PC-3 (cell line): ENCODE measurements at regions not wholly inside any gene's neighbourhood (a gene's known extent, or its start where the extent isn't known, plus 50 kb on each side); places are given as distances from the start of the nearest gene placed in this dataset.

Source experiments
- ATAC-seq: fragments of 200-7000 bp; cut with Tn5 transposase; 2 replicates; pipeline ENCODE4 v1.9.1; 2020; ENCODE audit warnings: mild to moderate bottlenecking, moderate library complexity
- BruUV-seq: library from RNA; stranded (reverse); fragments of 400-500 nt; replicated peaks from 2 replicates; lab custom pipeline; 2021; lab: Mats Ljungman, UMichigan
- CTCF ChIA-PET: fragments of 300-600 bp; sonication (Branson Sonifier 250); formaldehyde crosslinking; loops from one replicate; lab custom pipeline; 2022; ENCODE audit warnings: antibody characterized with exemption; lab: Charles Lee
- POLR2A ChIA-PET: fragments of 300-600 bp; sonication (Branson Sonifier 250); formaldehyde crosslinking; loops from one replicate; lab custom pipeline; 2022; ENCODE audit warnings: antibody characterized with exemption; ENCODE audit not compliant: unreplicated experiment; lab: Charles Lee
- DNase-seq: peaks from one replicate; pipeline ENCODE4 v3.0.0-alpha.2; 2015
- H2AFZ ChIP-seq: fragments of 300-600 bp; sonication (generic); 2 replicates; pipeline ENCODE4 v1.6.0; 2016; ENCODE audit warnings: antibody characterized with exemption, low read length
- H3F3A ChIP-seq: fragments of 300-600 bp; sonication (generic); one replicate; pipeline ENCODE4 v1.6.0; 2017; ENCODE audit warnings: antibody characterized with exemption, low read length, control low read depth, mild to moderate bottlenecking; ENCODE audit not compliant: unreplicated experiment
- H3K27ac ChIP-seq: fragments of 300-600 bp; sonication (generic); 2 replicates; pipeline ENCODE4 v1.5.1; 2016; ENCODE audit warnings: mild to moderate bottlenecking, low read length
- H3K27me3 ChIP-seq: fragments of 300-600 bp; sonication (generic); 2 replicates; pipeline ENCODE4 v1.6.1; 2016; ENCODE audit warnings: low read length, mixed read lengths
- H3K36me3 ChIP-seq: fragments of 300-600 bp; sonication (generic); 2 replicates; pipeline ENCODE4 v1.6.1; 2016; ENCODE audit warnings: low read depth, mixed run types, low read length, mixed read lengths
- H3K4me1 ChIP-seq: fragments of 300-600 bp; sonication (generic); 2 replicates; pipeline ENCODE4 v1.5.1; 2016; ENCODE audit warnings: low read length; ENCODE audit not compliant: insufficient read depth
- H3K4me2 ChIP-seq: fragments of 300-600 bp; sonication (generic); 2 replicates; pipeline ENCODE4 v1.6.0; 2016; ENCODE audit warnings: low read length
- H3K4me3 ChIP-seq: fragments of 300-600 bp; sonication (generic); 2 replicates; pipeline ENCODE4 v1.5.1; 2016; ENCODE audit warnings: mild to moderate bottlenecking, low read length, mixed read lengths
- H3K79me2 ChIP-seq: fragments of 300-600 bp; sonication (generic); 2 replicates; pipeline ENCODE4 v1.6.1; 2017; ENCODE audit warnings: low read length, mixed read lengths
- H3K9ac ChIP-seq: fragments of 300-600 bp; sonication (generic); 2 replicates; pipeline ENCODE4 v1.6.0; 2016; ENCODE audit warnings: mild to moderate bottlenecking, low read length
- H3K9me2 ChIP-seq: fragments of 300-600 bp; sonication (generic); replicated peaks from 2 replicates; pipeline ENCODE4 v1.6.1; 2016; ENCODE audit warnings: mixed run types, low read length, mixed read lengths
- H3K9me3 ChIP-seq: fragments of 300-600 bp; sonication (generic); 2 replicates; pipeline ENCODE4 v1.6.1; 2016; ENCODE audit warnings: low read length, mixed read lengths
- H4K20me1 ChIP-seq: fragments of 300-600 bp; sonication (generic); 2 replicates; pipeline ENCODE4 v1.6.1; 2016; ENCODE audit warnings: low read length, mixed read lengths
- EZH2 ChIP-seq: fragments of 300-600 bp; sonication (generic); IDR thresholded peaks from one replicate; pipeline ENCODE4 v1.6.1; 2017; ENCODE audit warnings: antibody characterized with exemption, mild to moderate bottlenecking, low read length; ENCODE audit not compliant: unreplicated experiment
- EZH2phosphoT487 ChIP-seq: fragments of 300-600 bp; sonication (generic); IDR thresholded peaks from 2 replicates; pipeline ENCODE4 v1.6.1; 2018; ENCODE audit warnings: mild to moderate bottlenecking, antibody characterized with exemption, low read length, borderline replicate concordance
- intact Hi-C: fragments of 100-400 bp; cut with micrococcal nuclease; formaldehyde crosslinking; loops from 2 replicates; pipeline ENCODE4 v1.9.0; 2023
- TF ChIP-seq, protein P1 (sequence below): fragments of 300-600 bp; sonication (generic); conservative IDR thresholded peaks from 2 replicates; pipeline ENCODE4 v1.5.1; 2017; ENCODE audit warnings: antibody characterized with exemption, low read depth, mild to moderate bottlenecking, low read length

GRCh38 chrX:110436523-110436922, 77.9 kb downstream of the RTL9 start:
- DNase-seq (no peak), ATAC-seq (no peak)
- Histone ChIP-seq H3K9ac (no peak overlapping the region), H3K79me2 (no peaks in the 10 kb centered on the region), H2AFZ (no peak overlapping the region), H3K27me3 (peaks cover 24% of the 10 kb centered on the region), H4K20me1 (no peaks in the 10 kb centered on the region), H3F3A (no peaks in the 10 kb centered on the region), H3K4me1 (no peaks in the 10 kb centered on the region), H3K9me3 (no peaks in the 10 kb centered on the region), H3K4me2 (no peak overlapping the region), H3K9me2 (no peaks in the 10 kb centered on the region), H3K27ac (no peak overlapping the region), H3K4me3 (no peak overlapping the region), H3K36me3 (no peaks in the 10 kb centered on the region)
- TF ChIP-seq, protein P1, sequence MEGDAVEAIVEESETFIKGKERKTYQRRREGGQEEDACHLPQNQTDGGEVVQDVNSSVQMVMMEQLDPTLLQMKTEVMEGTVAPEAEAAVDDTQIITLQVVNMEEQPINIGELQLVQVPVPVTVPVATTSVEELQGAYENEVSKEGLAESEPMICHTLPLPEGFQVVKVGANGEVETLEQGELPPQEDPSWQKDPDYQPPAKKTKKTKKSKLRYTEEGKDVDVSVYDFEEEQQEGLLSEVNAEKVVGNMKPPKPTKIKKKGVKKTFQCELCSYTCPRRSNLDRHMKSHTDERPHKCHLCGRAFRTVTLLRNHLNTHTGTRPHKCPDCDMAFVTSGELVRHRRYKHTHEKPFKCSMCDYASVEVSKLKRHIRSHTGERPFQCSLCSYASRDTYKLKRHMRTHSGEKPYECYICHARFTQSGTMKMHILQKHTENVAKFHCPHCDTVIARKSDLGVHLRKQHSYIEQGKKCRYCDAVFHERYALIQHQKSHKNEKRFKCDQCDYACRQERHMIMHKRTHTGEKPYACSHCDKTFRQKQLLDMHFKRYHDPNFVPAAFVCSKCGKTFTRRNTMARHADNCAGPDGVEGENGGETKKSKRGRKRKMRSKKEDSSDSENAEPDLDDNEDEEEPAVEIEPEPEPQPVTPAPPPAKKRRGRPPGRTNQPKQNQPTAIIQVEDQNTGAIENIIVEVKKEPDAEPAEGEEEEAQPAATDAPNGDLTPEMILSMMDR = no peak
- TF ChIP-seq EZH2phosphoT487 (no peak), EZH2 (no peak)
- BruUV-seq = no TSS peak
- intact Hi-C loops = no loop called here
- CTCF ChIA-PET = no interaction called here
- POLR2A ChIA-PET = no interaction called here

DNA sequence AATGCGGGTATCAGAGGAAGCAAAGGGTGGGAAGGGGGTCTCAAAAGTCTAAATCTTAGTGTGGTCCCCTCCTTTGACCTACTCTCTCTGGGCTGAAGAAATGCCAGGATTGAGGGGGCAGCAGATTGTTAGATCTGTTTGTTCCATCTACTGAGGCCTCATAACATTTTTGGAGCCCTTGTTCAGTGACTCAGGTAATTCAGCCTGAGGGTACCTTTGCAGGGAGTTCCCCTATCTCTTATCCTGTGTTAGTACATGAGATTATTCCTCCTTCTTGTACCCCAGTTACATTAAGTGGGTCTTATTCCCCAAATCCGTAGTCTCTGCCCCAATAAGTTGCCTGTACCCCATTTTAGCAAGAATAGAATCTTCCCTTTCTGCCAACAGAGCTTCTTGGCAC, 79.0 kb downstream of the RTL9 start:
- H3K4me2 ChIP-seq = no peak overlapping the region
- BruUV-seq = no TSS peak
- H3K27me3 ChIP-seq = peaks cover 24% of the 10 kb centered on the region
- no peak for TF ChIP-seq EZH2phosphoT487
- no peak for TF ChIP-seq EZH2
- TF ChIP-seq, protein P1 = no peak
- H3K9me3 ChIP-seq = no peaks in the 10 kb centered on the region
- ATAC-seq = no peak
- no peak overlapping the region for H3K9ac ChIP-seq
- no peak overlapping the region for H2AFZ ChIP-seq
- no peaks in the 10 kb centered on the region for H3K36me3 ChIP-seq
- H3K4me3 ChIP-seq = no peak overlapping the region
- intact Hi-C loops = no loop called here
- no peaks in the 10 kb centered on the region for H4K20me1 ChIP-seq
- ChIA-PET CTCF (no interaction called here), POLR2A (no interaction called here)
- H3K27ac ChIP-seq = no peak overlapping the region
- H3K4me1 ChIP-seq = no peaks in the 10 kb centered on the region
- H3F3A ChIP-seq = no peaks in the 10 kb centered on the region
- no peak for DNase-seq
- H3K79me2 ChIP-seq = no peaks in the 10 kb centered on the region
- no peaks in the 10 kb centered on the region for H3K9me2 ChIP-seq

DNA sequence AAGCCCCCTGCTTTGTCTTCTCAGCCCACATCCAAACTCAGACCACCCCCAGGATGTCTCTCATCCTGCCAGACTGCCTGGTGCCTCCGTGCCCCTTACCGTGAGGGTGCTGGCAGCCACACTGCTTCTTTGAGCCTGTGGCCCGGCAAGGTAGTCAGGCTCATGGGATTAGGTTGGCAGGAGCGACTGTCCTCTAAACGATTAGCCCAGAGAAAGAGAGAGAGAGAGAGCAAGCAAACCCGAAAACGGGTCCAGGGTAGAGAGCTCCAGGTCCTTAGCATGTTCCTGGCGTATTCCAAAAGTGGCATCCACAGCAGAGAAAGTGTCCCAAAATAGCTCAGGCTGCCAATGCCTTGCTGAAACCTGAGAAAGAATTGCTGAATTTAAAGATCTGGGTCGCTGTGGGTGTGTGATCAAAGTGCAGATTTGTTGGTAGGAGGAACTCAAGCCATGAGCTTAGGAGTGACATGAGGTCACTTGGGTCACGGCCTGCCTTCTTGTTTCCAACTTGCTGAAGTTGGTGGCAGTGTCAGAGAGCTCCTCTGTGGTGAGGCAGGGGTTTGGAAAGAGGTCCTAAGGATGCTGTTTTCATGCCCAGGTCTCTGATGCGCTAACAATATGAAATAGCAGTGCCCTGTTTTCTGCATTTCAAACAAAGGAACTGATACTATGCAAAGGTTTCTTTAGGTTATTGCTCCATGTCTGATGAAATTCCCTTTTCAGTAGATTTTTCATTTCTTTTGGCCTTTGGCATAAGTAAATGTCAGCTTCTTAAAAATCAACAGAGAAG, 81.6 kb downstream of the RTL9 start:
- POLR2A ChIA-PET = no interaction called here
- intact Hi-C loops = no loop called here
- H3K4me2 ChIP-seq = no peak overlapping the region
- H2AFZ ChIP-seq = no peak overlapping the region
- CTCF ChIA-PET = no interaction called here
- no peaks in the 10 kb centered on the region for H3F3A ChIP-seq
- H3K9me3 ChIP-seq = no peaks in the 10 kb centered on the region
- no peak overlapping the region for H3K9ac ChIP-seq
- no peaks in the 10 kb centered on the region for H3K79me2 ChIP-seq
- no peaks in the 10 kb centered on the region for H4K20me1 ChIP-seq
- no TSS peak for BruUV-seq
- H3K27me3 ChIP-seq = peaks cover 31% of the 10 kb centered on the region
- ATAC-seq (no peak), DNase-seq (no peak)
- no peaks in the 10 kb centered on the region for H3K36me3 ChIP-seq
- no peaks in the 10 kb centered on the region for H3K9me2 ChIP-seq
- no peaks in the 10 kb centered on the region for H3K4me1 ChIP-seq
- no peak overlapping the region for H3K27ac ChIP-seq
- H3K4me3 ChIP-seq = no peak overlapping the region
- TF ChIP-seq EZH2 = no peak
- TF ChIP-seq EZH2phosphoT487 = no peak
